ENCODE measurements at regions not wholly inside any gene's neighbourhood (a gene's known extent, or its start where the extent isn't known, plus 50 kb on each side); places are given as distances from the start of the nearest gene placed in this dataset.

GRCh38 chr2:107006836-107007235 lies 120.9 kb upstream of the ST6GAL2 start:
- TF ChIP-seq POLR2A (IDR thresholded peaks at IDR 0.05) (no peak), CTCF (IDR thresholded peaks at IDR 0.05) (no peak)

Data from esophagus squamous epithelium (tissue), 4 donors.